HCT116 (cell line): ENCODE measurements at regions not wholly inside any gene's neighbourhood (a gene's known extent, or its start where the extent isn't known, plus 50 kb on each side); places are given as distances from the start of the nearest gene placed in this dataset.

ENCODE experiments used
- ATAC-seq: fragments of 200-7000 bp; cut with Tn5 transposase; 2 replicates; pipeline ENCODE4 v1.9.1; 2020; ENCODE audit warnings: mild to moderate bottlenecking, moderate library complexity
- BruUV-seq: library from RNA; stranded (reverse); fragments of 400-500 nt; replicated peaks from 2 replicates; lab custom pipeline; 2021; lab: Mats Ljungman, UMichigan
- CTCF ChIA-PET: fragments of 300-600 bp; sonication (Branson Sonifier 250); formaldehyde crosslinking; loops from one replicate; lab custom pipeline; 2021; ENCODE audit warnings: antibody characterized with exemption; lab: Charles Lee
- POLR2A ChIA-PET: fragments of 300-600, 350-600 bp; sonication (Branson Sonifier 250); formaldehyde crosslinking; loops from one replicate; lab custom pipeline; 2021; ENCODE audit warnings: antibody characterized with exemption; lab: Charles Lee
- RAD21 ChIA-PET, 2 experiments: fragments of 300-600 bp; sonication (Branson Sonifier 250); formaldehyde crosslinking; loops; one replicate each; lab custom pipeline; 2023; ENCODE audit warnings: low total read pairs in 2 of 2; ENCODE audit not compliant: uncharacterized antibody in 2 of 2, unreplicated experiment in 2 of 2, low non-redundant PET in 1 of 2; lab: Charles Lee
- DNase-seq: peaks from one replicate; pipeline ENCODE4 v3.0.0-alpha.2; 2010; ENCODE audit warnings: low read depth, low spot score
- H2AFZ ChIP-seq: fragments of 200-600 bp; shearing (Covaris generic), sonication (generic); 2 replicates; pipeline ENCODE4 v1.6.1; 2017; ENCODE audit warnings: low read depth, mixed run types, mixed read lengths, antibody characterized with exemption, low read length; ENCODE audit not compliant: poor library complexity, severe bottlenecking
- H3K27ac ChIP-seq: 2 replicates; pipeline ENCODE4 v1.5.1; 2012; ENCODE audit warnings: low read depth, low read length
- H3K27me3 ChIP-seq: fragments of 200-600 bp; sonication (generic); 2 replicates; pipeline ENCODE4 v1.6.1; 2016; ENCODE audit warnings: mixed run types, low read length, mixed read lengths; ENCODE audit not compliant: insufficient read depth
- H3K36me3 ChIP-seq, 2 experiments: fragments of 200-500 bp in 1 of 2; fragments of 200-600 bp in 1 of 2; sonication (Bioruptor generic) in 1 of 2; sonication (generic) in 1 of 2; 2 replicates each; pipeline versions ENCODE4 v1.5.1 to v1.6.1; 2014 to 2016; ENCODE audit warnings: low read length in 2 of 2, inconsistent platforms in 1 of 2, mixed read lengths in 1 of 2, mixed run types in 1 of 2; ENCODE audit not compliant: insufficient read depth in 2 of 2, control insufficient read depth in 1 of 2
- H3K4me1 ChIP-seq, 2 experiments: fragments of 200-600 bp in 1 of 2; sonication (generic) in 1 of 2; 2 replicates each; pipeline versions ENCODE4 v1.5.1 to v1.6.1; 2012 to 2017; ENCODE audit warnings: low read length in 2 of 2, inconsistent platforms in 1 of 2, mild to moderate bottlenecking in 1 of 2, mixed read lengths in 1 of 2, mixed run types in 1 of 2, moderate library complexity in 1 of 2; ENCODE audit not compliant: insufficient read depth in 2 of 2, control insufficient read depth in 1 of 2
- H3K4me2 ChIP-seq: fragments of 200-600 bp; sonication (generic); 2 replicates; pipeline ENCODE4 v1.6.1; 2017; ENCODE audit warnings: mixed run types, low read length, mixed read lengths
- H3K4me3 ChIP-seq, 2 experiments: fragments of 200-600 bp in 1 of 2; sonication (generic) in 1 of 2; replicated peaks in 1 of 2; 2 replicates each; pipeline ENCODE4 v1.5.1; 2011 to 2016; ENCODE audit warnings: low read length in 2 of 2, control low read depth in 1 of 2, low read depth in 1 of 2, mild to moderate bottlenecking in 1 of 2, mixed read lengths in 1 of 2, mixed run types in 1 of 2
- H3K79me2 ChIP-seq: fragments of 200-600 bp; sonication (generic); 2 replicates; pipeline ENCODE4 v1.6.1; 2017; ENCODE audit warnings: mild to moderate bottlenecking, mixed run types, low read length, moderate library complexity, mixed read lengths; ENCODE audit not compliant: insufficient read depth
- H3K9ac ChIP-seq: fragments of 200-600 bp; sonication (generic); 2 replicates; pipeline ENCODE4 v1.6.1; 2016; ENCODE audit warnings: low read length, mixed read lengths
- H3K9me2 ChIP-seq: fragments of 200-600 bp; sonication (generic), shearing (Covaris generic); 2 replicates; pipeline ENCODE4 v1.6.1; 2017; ENCODE audit warnings: mixed run types, mild to moderate bottlenecking, moderate library complexity; ENCODE audit not compliant: insufficient read depth
- H3K9me3 ChIP-seq, 2 experiments: fragments of 200-500 bp in 1 of 2; fragments of 200-600 bp in 1 of 2; sonication (Bioruptor generic) in 1 of 2; sonication (generic) in 1 of 2; 2 replicates each; pipeline ENCODE4 v1.6.1; 2014 to 2017; ENCODE audit warnings: low read length in 2 of 2, mixed read lengths in 2 of 2, inconsistent platforms in 1 of 2, low read depth in 1 of 2, mild to moderate bottlenecking in 1 of 2, mixed run types in 1 of 2, moderate library complexity in 1 of 2; ENCODE audit not compliant: control insufficient read depth in 1 of 2, insufficient read depth in 1 of 2
- H4K20me1 ChIP-seq: fragments of 200-600 bp; sonication (generic), shearing (Covaris generic); 2 replicates; pipeline ENCODE4 v1.6.1; 2017; ENCODE audit warnings: mixed run types, mild to moderate bottlenecking, moderate library complexity; ENCODE audit not compliant: insufficient read depth
- ATF3 ChIP-seq: IDR thresholded peaks from 2 replicates; pipeline ENCODE4 v1.6.1; 2012
- CTCF ChIP-seq, 3 experiments: fragments of 200-600 bp in 1 of 3; sonication (generic) in 1 of 3; IDR thresholded peaks in 2 of 3; conservative IDR thresholded peaks in 1 of 3; 2 replicates each; pipeline ENCODE4 v1.5.1; 2012 to 2017; ENCODE audit warnings: low read depth in 2 of 3, low read length in 2 of 3, antibody characterized with exemption in 1 of 3, borderline replicate concordance in 1 of 3, control low read depth in 1 of 3, mild to moderate bottlenecking in 1 of 3, mixed read lengths in 1 of 3, mixed run types in 1 of 3, moderate library complexity in 1 of 3; ENCODE audit not compliant: insufficient read depth in 1 of 3
- ELF1 ChIP-seq: IDR thresholded peaks from 2 replicates; pipeline ENCODE4 v1.6.1; 2012; ENCODE audit warnings: low read depth, borderline replicate concordance
- EZH2 ChIP-seq: fragments of 200-600 bp; sonication (generic); IDR thresholded peaks from 2 replicates; pipeline ENCODE4 v1.6.1; 2017; ENCODE audit warnings: antibody characterized with exemption, mixed run types
- EZH2phosphoT487 ChIP-seq: fragments of 200-600 bp; IDR thresholded peaks from 2 replicates; pipeline ENCODE4 v1.6.1; 2018; ENCODE audit warnings: antibody characterized with exemption, borderline replicate concordance
- POLR2A ChIP-seq: IDR thresholded peaks from 2 replicates; pipeline ENCODE4 v1.7.0; 2011; ENCODE audit warnings: borderline replicate concordance; ENCODE audit not compliant: insufficient read depth, insufficient read length; ENCODE audit errors: extremely low read depth
- POLR2AphosphoS5 ChIP-seq: IDR thresholded peaks from 2 replicates; pipeline ENCODE4 v1.6.1; 2011; ENCODE audit warnings: mild to moderate bottlenecking, low read depth, low read length, moderate library complexity
- RAD21 ChIP-seq: IDR thresholded peaks from 2 replicates; pipeline ENCODE4 v1.6.1; 2012; ENCODE audit warnings: low read depth, mild to moderate bottlenecking
- SIN3A ChIP-seq: IDR thresholded peaks from 2 replicates; pipeline ENCODE4 v1.6.1; 2012; ENCODE audit warnings: low read depth
- TCF7L2 ChIP-seq: IDR thresholded peaks from 2 replicates; pipeline ENCODE4 v1.7.0; 2011; ENCODE audit warnings: borderline replicate concordance, inconsistent platforms; ENCODE audit not compliant: insufficient read depth, insufficient read length; ENCODE audit errors: extremely low read depth
- YY1 ChIP-seq: IDR thresholded peaks from 2 replicates; pipeline ENCODE4 v1.6.1; 2011; ENCODE audit warnings: low read length, low read depth, moderate library complexity, mild to moderate bottlenecking; ENCODE audit not compliant: insufficient replicate concordance; ENCODE audit errors: extremely low read depth
- ZFX ChIP-seq: fragments of 450-650 bp; IDR thresholded peaks from 2 replicates; pipeline ENCODE4 v1.6.1; 2017
- intact Hi-C: fragments of 100-400 bp; cut with micrococcal nuclease; formaldehyde crosslinking; loops from 2 replicates; pipeline ENCODE4 v1.10.0; 2022
- TF ChIP-seq, protein P1 (sequence below): IDR thresholded peaks from 2 replicates; pipeline ENCODE4 v1.6.1; 2012
- TF ChIP-seq, protein P2 (sequence below): IDR thresholded peaks from 2 replicates; pipeline ENCODE4 v1.6.1; 2011; ENCODE audit warnings: mild to moderate bottlenecking, low read length, moderate library complexity; ENCODE audit not compliant: insufficient replicate concordance; ENCODE audit errors: extremely low read depth

DNA sequence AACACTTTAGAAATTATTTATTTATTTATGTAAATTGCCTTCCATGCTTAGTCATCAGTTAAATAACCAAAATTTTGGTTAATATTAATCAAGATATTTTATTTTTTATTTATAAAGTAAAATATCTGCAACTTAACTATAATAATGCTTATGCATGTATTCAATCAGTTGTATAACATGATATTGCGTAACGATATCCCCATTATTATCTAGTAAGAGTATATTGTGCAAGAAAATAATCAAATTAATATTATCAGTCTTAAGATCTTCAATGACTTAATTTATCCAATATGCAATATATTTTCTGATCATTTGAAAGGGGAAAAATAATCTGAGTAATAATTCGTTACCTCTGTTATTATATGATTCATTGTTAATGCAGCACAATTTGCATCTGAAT lies 596.7 kb downstream of the GABRG1 start:
- Histone ChIP-seq H2AFZ (no peak overlapping the region), H3K9me3 (peaks cover 14 to 15% of the 10 kb centered on the region in 2 experiments; a peak in 3 of 4 replicates), H3K36me3 (no peaks in the 10 kb centered on the region), H3K9me2 (no peaks in the 10 kb centered on the region), H3K27me3 (no peaks in the 10 kb centered on the region), H4K20me1 (no peaks in the 10 kb centered on the region), H3K4me2 (no peak overlapping the region), H3K9ac (no peak overlapping the region), H3K79me2 (no peaks in the 10 kb centered on the region), H3K27ac (no peak overlapping the region), H3K4me3 (no peak overlapping the region), H3K4me1 (no peaks in the 10 kb centered on the region)
- ChIA-PET RAD21 (no interaction called here), CTCF (no interaction called here), POLR2A (no interaction called here)
- BruUV-seq = no TSS peak
- intact Hi-C loops = no loop called here
- no peak for ATAC-seq
- no peak for TF ChIP-seq RAD21
- no peak for TF ChIP-seq YY1
- TF ChIP-seq, protein P1, sequence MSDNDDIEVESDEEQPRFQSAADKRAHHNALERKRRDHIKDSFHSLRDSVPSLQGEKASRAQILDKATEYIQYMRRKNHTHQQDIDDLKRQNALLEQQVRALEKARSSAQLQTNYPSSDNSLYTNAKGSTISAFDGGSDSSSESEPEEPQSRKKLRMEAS = no peak
- TF ChIP-seq SIN3A = no peak
- TF ChIP-seq ZFX = no peak
- no peak for TF ChIP-seq ATF3
- TF ChIP-seq EZH2 = no peak
- DNase-seq = no peak

GRCh38 chr4:45518832-45519231 lies 605.0 kb downstream of the GABRG1 start:
- Histone ChIP-seq H3K9me3 (peaks cover 5 to 13% of the 10 kb centered on the region in 2 experiments; a peak in 2 of 4 replicates), H4K20me1 (no peaks in the 10 kb centered on the region)
- POLR2A ChIA-PET = no interaction called here
- intact Hi-C loops = no loop called here
- no peak for TF ChIP-seq TCF7L2
- TF ChIP-seq, protein P1 = no peak
- TF ChIP-seq ELF1 = no peak
- TF ChIP-seq POLR2AphosphoS5 = no peak
- no peak for TF ChIP-seq RAD21
- no peak for TF ChIP-seq YY1
- TF ChIP-seq CTCF (IDR thresholded peaks at IDR 0.05 in 2 of 3, conservative IDR thresholded peaks at IDR 0.05 in 1 of 3; ENCODE audit: borderline replicate concordance in 1 of 3, insufficient read depth in 1 of 3, low read depth in 2 of 3, low read length in 2 of 3) = no peak
- TF ChIP-seq EZH2phosphoT487 = no peak
- TF ChIP-seq, protein P2, sequence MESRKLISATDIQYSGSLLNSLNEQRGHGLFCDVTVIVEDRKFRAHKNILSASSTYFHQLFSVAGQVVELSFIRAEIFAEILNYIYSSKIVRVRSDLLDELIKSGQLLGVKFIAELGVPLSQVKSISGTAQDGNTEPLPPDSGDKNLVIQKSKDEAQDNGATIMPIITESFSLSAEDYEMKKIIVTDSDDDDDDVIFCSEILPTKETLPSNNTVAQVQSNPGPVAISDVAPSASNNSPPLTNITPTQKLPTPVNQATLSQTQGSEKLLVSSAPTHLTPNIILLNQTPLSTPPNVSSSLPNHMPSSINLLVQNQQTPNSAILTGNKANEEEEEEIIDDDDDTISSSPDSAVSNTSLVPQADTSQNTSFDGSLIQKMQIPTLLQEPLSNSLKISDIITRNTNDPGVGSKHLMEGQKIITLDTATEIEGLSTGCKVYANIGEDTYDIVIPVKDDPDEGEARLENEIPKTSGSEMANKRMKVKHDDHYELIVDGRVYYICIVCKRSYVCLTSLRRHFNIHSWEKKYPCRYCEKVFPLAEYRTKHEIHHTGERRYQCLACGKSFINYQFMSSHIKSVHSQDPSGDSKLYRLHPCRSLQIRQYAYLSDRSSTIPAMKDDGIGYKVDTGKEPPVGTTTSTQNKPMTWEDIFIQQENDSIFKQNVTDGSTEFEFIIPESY = no peak
- TF ChIP-seq POLR2A = no peak
- TF ChIP-seq, all 23 proteins: peak for 0
- no peak overlapping the region for H3K9ac ChIP-seq
- no peak overlapping the region for H3K4me2 ChIP-seq
- H3K4me3 ChIP-seq = no peak overlapping the region
- DNase-seq (no peak), ATAC-seq (no peak)
- no peaks in the 10 kb centered on the region for H3K79me2 ChIP-seq
- no peaks in the 10 kb centered on the region for H3K9me2 ChIP-seq
- ChIA-PET RAD21 (no interaction called here), CTCF (no interaction called here)
- H2AFZ ChIP-seq = no peak overlapping the region
- BruUV-seq = no TSS peak
- no peaks in the 10 kb centered on the region for H3K27me3 ChIP-seq
- H3K27ac ChIP-seq = no peak overlapping the region
- H3K4me1 ChIP-seq = no peaks in the 10 kb centered on the region
- no peaks in the 10 kb centered on the region for H3K36me3 ChIP-seq
